Heart right ventricle (tissue), 16 donors: ENCODE measurements at regions not wholly inside any gene's neighbourhood (a gene's known extent, or its start where the extent isn't known, plus 50 kb on each side); places are given as distances from the start of the nearest gene placed in this dataset.

ENCODE experiments used
- ATAC-seq, 8 donors: fragments of 200-7000 bp; cut with Tn5 transposase; one replicate each; pipeline ENCODE4 v1.9.1; 2020; ENCODE audit warnings: mild to moderate bottlenecking in 8 of 8, moderate library complexity in 8 of 8, moderate number of reproducible peaks in 1 of 8
- DNase-seq, 2 donors: peaks; one replicate each; pipeline ENCODE4 v3.0.0-alpha.2; 2020
- H3K27ac ChIP-seq, 10 donors: fragments of 200-600 bp; sonication (generic) in 2 of 10; one replicate each; pipeline versions ENCODE4 v1.5.0 to v1.8.0; 2020 to 2022; ENCODE audit warnings: mild to moderate bottlenecking in 3 of 10
- H3K27me3 ChIP-seq, 7 donors: fragments of 200-600 bp; one replicate each; pipeline ENCODE4 v1.8.0; 2021 to 2022; ENCODE audit warnings: mild to moderate bottlenecking in 2 of 7
- H3K36me3 ChIP-seq, 9 donors: fragments of 200-600 bp; sonication (generic) in 1 of 9; one replicate each; pipeline versions ENCODE4 v1.5.0 to v1.8.0; 2020 to 2022; ENCODE audit warnings: mild to moderate bottlenecking in 2 of 9
- H3K4me1 ChIP-seq, 9 donors: fragments of 200-600 bp; sonication (generic) in 1 of 9; one replicate each; pipeline versions ENCODE4 v1.5.0 to v1.8.0; 2020 to 2022; ENCODE audit warnings: mild to moderate bottlenecking in 4 of 9
- H3K4me3 ChIP-seq, 10 donors: fragments of 200-600 bp; sonication (generic) in 2 of 10; one replicate each; pipeline versions ENCODE4 v1.5.0 to v1.8.0; 2020 to 2022; ENCODE audit warnings: mild to moderate bottlenecking in 7 of 10, moderate library complexity in 2 of 10
- H3K9me3 ChIP-seq, 11 donors: fragments of 200-600 bp in 10 of 11; sonication (generic) in 2 of 11; one replicate each; pipeline versions ENCODE4 v1.5.0 to v1.8.0; 2013 to 2022; ENCODE audit warnings: mild to moderate bottlenecking in 2 of 11, control low read depth in 1 of 11, moderate library complexity in 1 of 11
- WGBS, 2 donors: extraction: QIAGEN DNeasy Blood & Tissue Kit; methylation state at CpG; one replicate each; pipeline ENCODE4 v1.1.7; 2013; ENCODE audit warnings: inconsistent platforms in 1 of 2; 5-methylcytosine and 5-hydroxymethylcytosine counted together
- intact Hi-C, 10 donors: fragments of 100-400 bp; cut with DNase I; formaldehyde crosslinking; loops; one replicate each; pipeline versions ENCODE4 v1.11.1 to v1.14.2; 2022
- TF ChIP-seq, protein P1 (sequence below), 9 donors: fragments of 200-600 bp; sonication (generic) in 2 of 9; IDR thresholded peaks; one replicate each; pipeline versions ENCODE4 v1.5.0 to v1.8.0; 2021 to 2022; ENCODE audit warnings: antibody characterized with exemption in 9 of 9, mild to moderate bottlenecking in 5 of 9, moderate library complexity in 1 of 9
- donor health status: Arrhythmogenic right ventricular cardiomyopathy.
- donor health status: ischemic (EF 13 %, LVEDD 7.1; RV severe dilation, severe dysfunction).
- donor health status: healthy with polysubstance abuse.
- donor health status: DM: no; HTN: yes; CAD: no.
- donor health status: DM: no; HTN: no; CAD: no.
- donor health status: ischemic (EF 25% LVEDD 6.9; RV normal size, moderate dysfunction).
- donor health status: ischemic (EF 25% LVEDD 5.7; RV mildly dilated, moderate dysfunction).
- donor health status: healthy.
- donor health status: DM: yes; HTN: yes; CAD: no.
- donor health status: Ischemic cardiomyopathy.
- donor health status: ischemic (EF 35%, LVEDD 5.7; RV mildly dilated, moderate dysfunction).
- donor health status: nonischemic (EF 11% LVEDD 7.7; RV severe dilation, severe dysfunction).
- donor health status: DM: yes; HTN: yes; CAD: no.
- donor health status: PGD.
- donor health status: ischemic (EF 29% LVEDD 5.4; RV normal size, mild dysfunction).
- donor health status: nonischemic (EF 23%, LVEDD 6.1; RV moderate dilation, normal function).

DNA sequence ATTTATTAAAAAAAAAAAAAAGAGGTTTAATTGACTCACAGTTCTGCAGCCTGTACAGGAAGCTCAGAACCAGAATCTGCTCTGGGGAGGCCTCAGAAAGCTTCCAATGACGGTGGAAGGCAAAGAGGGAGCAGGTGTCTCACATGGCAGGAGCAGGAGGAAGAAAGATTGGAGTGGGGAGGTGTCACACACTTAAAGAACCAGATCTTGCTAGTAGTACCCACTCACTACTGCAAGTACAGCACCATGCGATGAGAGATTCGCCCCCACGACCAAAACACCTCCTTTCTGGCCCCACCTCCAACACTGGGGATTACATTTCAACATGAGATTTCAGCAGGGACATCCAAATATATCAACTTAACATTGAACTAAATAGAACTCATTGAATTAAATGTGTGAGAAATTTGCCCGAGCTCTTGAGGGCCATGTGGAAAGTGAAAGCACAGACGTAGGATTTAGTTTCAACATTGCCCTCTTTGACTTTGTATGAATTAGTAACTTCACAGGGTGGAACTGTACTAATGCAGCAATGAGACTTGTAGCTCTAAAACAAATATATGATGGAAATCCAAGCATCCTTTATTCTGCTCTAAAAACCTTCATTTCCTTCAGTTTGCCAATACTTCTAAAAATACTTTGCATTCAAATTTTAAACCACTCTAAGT, 628.2 kb downstream of the FAM181B start:
- peaks cover 0 to 14% (median 0%) of the 10 kb centered on the region in 11 donors for H3K9me3 ChIP-seq
- no peaks in the 10 kb centered on the region for H3K4me1 ChIP-seq
- H3K4me3 ChIP-seq = no peak overlapping the region
- TF ChIP-seq, protein P1, sequence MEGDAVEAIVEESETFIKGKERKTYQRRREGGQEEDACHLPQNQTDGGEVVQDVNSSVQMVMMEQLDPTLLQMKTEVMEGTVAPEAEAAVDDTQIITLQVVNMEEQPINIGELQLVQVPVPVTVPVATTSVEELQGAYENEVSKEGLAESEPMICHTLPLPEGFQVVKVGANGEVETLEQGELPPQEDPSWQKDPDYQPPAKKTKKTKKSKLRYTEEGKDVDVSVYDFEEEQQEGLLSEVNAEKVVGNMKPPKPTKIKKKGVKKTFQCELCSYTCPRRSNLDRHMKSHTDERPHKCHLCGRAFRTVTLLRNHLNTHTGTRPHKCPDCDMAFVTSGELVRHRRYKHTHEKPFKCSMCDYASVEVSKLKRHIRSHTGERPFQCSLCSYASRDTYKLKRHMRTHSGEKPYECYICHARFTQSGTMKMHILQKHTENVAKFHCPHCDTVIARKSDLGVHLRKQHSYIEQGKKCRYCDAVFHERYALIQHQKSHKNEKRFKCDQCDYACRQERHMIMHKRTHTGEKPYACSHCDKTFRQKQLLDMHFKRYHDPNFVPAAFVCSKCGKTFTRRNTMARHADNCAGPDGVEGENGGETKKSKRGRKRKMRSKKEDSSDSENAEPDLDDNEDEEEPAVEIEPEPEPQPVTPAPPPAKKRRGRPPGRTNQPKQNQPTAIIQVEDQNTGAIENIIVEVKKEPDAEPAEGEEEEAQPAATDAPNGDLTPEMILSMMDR (IDR thresholded peaks at IDR 0.05) = no peak
- DNase-seq (no peak), ATAC-seq (no peak)
- no peak overlapping the region for H3K27ac ChIP-seq
- no peaks in the 10 kb centered on the region for H3K27me3 ChIP-seq
- intact Hi-C loops = no loop called here
- H3K36me3 ChIP-seq = no peaks in the 10 kb centered on the region
- WGBS, 2 donors = 67 to 70% methylated on average over 6 of the region's 6 CpGs

DNA sequence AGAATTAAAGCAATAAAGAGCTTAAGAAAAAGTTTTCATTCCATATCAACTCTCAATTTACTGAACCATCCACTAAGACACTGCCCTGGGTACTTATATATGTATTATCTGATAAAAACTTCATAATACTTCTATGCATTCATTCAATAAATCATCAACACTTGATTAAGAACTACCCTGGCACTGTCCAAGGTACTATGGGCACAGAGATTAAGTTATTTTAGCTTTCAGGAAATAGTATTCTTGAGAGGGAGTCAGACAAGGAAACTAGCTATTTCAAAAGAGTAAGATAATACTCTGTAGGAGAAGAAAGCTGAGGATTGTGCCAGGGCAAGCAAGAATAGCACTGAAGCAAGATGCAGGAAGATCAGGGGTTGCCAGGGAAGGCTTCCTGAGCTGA, 640.8 kb downstream of the FAM181B start:
- ATAC-seq (no peak), DNase-seq (no peak)
- no peak overlapping the region for H3K4me3 ChIP-seq
- no peaks in the 10 kb centered on the region for H3K4me1 ChIP-seq
- intact Hi-C loops = no loop called here
- TF ChIP-seq, protein P1 (IDR thresholded peaks at IDR 0.05) = no peak
- peaks cover 0 to 7% (median 0%) of the 10 kb centered on the region in 11 donors for H3K9me3 ChIP-seq
- no peaks in the 10 kb centered on the region for H3K27me3 ChIP-seq
- H3K27ac ChIP-seq = no peak overlapping the region
- H3K36me3 ChIP-seq = no peaks in the 10 kb centered on the region

DNA sequence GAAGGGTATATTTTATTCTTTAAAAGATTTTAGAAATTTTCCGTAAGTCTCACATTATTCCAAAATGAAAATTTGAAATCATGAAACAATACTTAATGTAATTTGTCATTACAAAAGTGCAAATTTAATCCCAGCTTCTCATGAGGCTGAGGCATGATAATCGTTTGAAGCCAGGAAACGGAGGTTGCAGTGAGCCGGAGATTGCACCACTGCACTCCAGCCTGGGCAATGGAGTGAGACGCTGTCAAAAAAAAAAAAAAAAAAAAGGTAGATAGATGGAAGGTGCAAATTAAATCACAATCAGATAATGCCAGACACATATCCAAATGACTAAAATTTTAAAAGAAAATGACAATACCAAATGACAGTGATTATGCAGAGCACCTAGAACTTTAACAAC, 644.2 kb downstream of the FAM181B start:
- 69% methylated on average over 5 of the region's 5 CpGs for WGBS, 2 donors

DNA sequence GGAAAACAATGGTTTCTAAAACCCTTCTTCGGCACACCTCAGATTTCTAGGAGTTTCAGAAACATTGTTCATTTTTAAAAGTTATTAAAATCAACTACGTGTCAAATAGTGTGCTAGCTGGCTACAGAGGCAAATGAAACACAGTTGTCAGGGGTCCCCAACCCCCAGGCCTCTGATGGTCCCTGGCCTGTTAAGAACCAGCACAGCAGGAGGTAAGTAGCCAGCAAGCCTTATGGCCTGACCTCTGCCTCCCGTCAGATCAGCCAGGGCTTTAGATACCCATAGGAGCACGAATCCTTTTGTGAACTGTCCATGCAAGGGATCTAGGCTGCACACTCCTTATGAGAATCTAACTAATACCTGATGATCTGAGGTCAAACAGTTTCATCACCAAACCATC, 648.2 kb downstream of the FAM181B start:
- Histone ChIP-seq H3K27me3 (no peaks in the 10 kb centered on the region), H3K4me1 (no peaks in the 10 kb centered on the region), H3K36me3 (no peaks in the 10 kb centered on the region), H3K27ac (no peak overlapping the region), H3K4me3 (no peak overlapping the region), H3K9me3 (no peaks in the 10 kb centered on the region)
- intact Hi-C loops = no loop called here
- TF ChIP-seq, protein P1 (IDR thresholded peaks at IDR 0.05) = no peak
- no peak for DNase-seq
- no peak for ATAC-seq
- 72 to 74% methylated on average over 4 of the region's 4 CpGs for WGBS, 2 donors

More for the DNA sequence above, 644.2 kb downstream of the FAM181B start:
- TF ChIP-seq, protein P1 (IDR thresholded peaks at IDR 0.05) = no peak
- Histone ChIP-seq H3K27me3 (no peaks in the 10 kb centered on the region), H3K4me1 (no peaks in the 10 kb centered on the region), H3K36me3 (no peaks in the 10 kb centered on the region), H3K9me3 (no peaks in the 10 kb centered on the region), H3K27ac (no peak overlapping the region), H3K4me3 (no peak overlapping the region)
- no peak for ATAC-seq
- intact Hi-C loops = no loop called here
- no peak for DNase-seq
